IMR-90 (cell line): ENCODE measurements at regions not wholly inside any gene's neighbourhood (a gene's known extent, or its start where the extent isn't known, plus 50 kb on each side); places are given as distances from the start of the nearest gene placed in this dataset.

Experiments
- ATAC-seq: fragments of 200-7000 bp; cut with Tn5 transposase; 2 replicates; pipeline ENCODE4 v1.9.1; 2020; ENCODE audit warnings: low read depth, mild to moderate bottlenecking, moderate library complexity
- BruUV-seq: library from RNA; stranded (reverse); fragments of 400-500 nt; replicated peaks from 2 replicates; lab custom pipeline; 2021; lab: Mats Ljungman, UMichigan
- CTCF ChIA-PET: fragments of 300-600 bp; formaldehyde crosslinking; extraction: SDS; loops from one replicate; lab custom pipeline; 2021; ENCODE audit warnings: antibody characterized with exemption; lab: Yijun Ruan, JAX
- POLR2A ChIA-PET: fragments of 300-600 bp; sonication (Branson Sonifier 250); formaldehyde crosslinking; loops from one replicate; lab custom pipeline; 2022; ENCODE audit warnings: antibody characterized with exemption; ENCODE audit not compliant: unreplicated experiment; lab: Charles Lee
- DNase-seq: peaks from one replicate; pipeline ENCODE4 v3.0.0; 2013
- H2AFZ ChIP-seq: replicated peaks from 2 replicates; pipeline ENCODE3; 2013; ENCODE audit warnings: low read length, mild to moderate bottlenecking; ENCODE audit not compliant: poor library complexity
- H2AK5ac ChIP-seq: 2 replicates; pipeline ENCODE4 v1.6.1; 2013; ENCODE audit warnings: low read depth, low read length, inconsistent platforms
- H2AK9ac ChIP-seq: replicated peaks from 2 replicates; pipeline ENCODE3; 2013; ENCODE audit warnings: mild to moderate bottlenecking, low read depth, low read length, moderate library complexity; ENCODE audit not compliant: poor library complexity
- H2BK120ac ChIP-seq: 2 replicates; pipeline ENCODE4 v1.6.1; 2013; ENCODE audit warnings: low read depth, low read length, inconsistent platforms
- H2BK15ac ChIP-seq: 3 replicates; pipeline ENCODE4 v1.6.1; 2013; ENCODE audit warnings: low read depth, low read length, inconsistent platforms
- H2BK20ac ChIP-seq: 2 replicates; pipeline ENCODE4 v1.6.1; 2013; ENCODE audit warnings: low read depth, mild to moderate bottlenecking, inconsistent platforms, low read length, moderate library complexity
- H2BK5ac ChIP-seq: 2 replicates; pipeline ENCODE4 v1.6.1; 2013; ENCODE audit warnings: mild to moderate bottlenecking, low read depth, low read length, inconsistent platforms; ENCODE audit not compliant: poor library complexity, severe bottlenecking
- H3K14ac ChIP-seq: replicated peaks from 2 replicates; pipeline ENCODE4 v1.6.1; 2013; ENCODE audit warnings: low read depth, low read length, inconsistent platforms
- H3K18ac ChIP-seq: 2 replicates; pipeline ENCODE4 v1.6.1; 2013; ENCODE audit warnings: low read depth, low read length, control low read depth
- H3K23ac ChIP-seq: 2 replicates; pipeline ENCODE4 v1.6.1; 2013; ENCODE audit warnings: low read depth, low read length, inconsistent platforms
- H3K27ac ChIP-seq: 2 replicates; pipeline ENCODE4 v1.5.1; 2013; ENCODE audit warnings: mild to moderate bottlenecking, control low read depth, low read length; ENCODE audit not compliant: insufficient read depth
- H3K27me3 ChIP-seq: 2 replicates; pipeline ENCODE4 v1.6.1; 2013; ENCODE audit warnings: low read length; ENCODE audit not compliant: control insufficient read depth, insufficient read depth
- H3K36me3 ChIP-seq: 2 replicates; pipeline ENCODE4 v1.6.1; 2013; ENCODE audit warnings: low read length, mixed read lengths; ENCODE audit not compliant: control insufficient read depth, insufficient read depth
- H3K4ac ChIP-seq: 2 replicates; pipeline ENCODE4 v1.6.1; 2013; ENCODE audit warnings: low read depth, low read length, inconsistent platforms
- H3K4me1 ChIP-seq: 2 replicates; pipeline ENCODE4 v1.6.1; 2013; ENCODE audit warnings: low read length, mixed read lengths; ENCODE audit not compliant: control insufficient read depth, insufficient read depth
- H3K4me2 ChIP-seq: 2 replicates; pipeline ENCODE4 v1.6.1; 2013; ENCODE audit warnings: low read depth, mild to moderate bottlenecking, control low read depth, low read length, moderate library complexity
- H3K4me3 ChIP-seq: 2 replicates; pipeline ENCODE4 v1.5.1; 2013; ENCODE audit warnings: low read depth, mild to moderate bottlenecking, control low read depth, low read length, moderate library complexity; ENCODE audit not compliant: insufficient read depth
- H3K56ac ChIP-seq: 2 replicates; pipeline ENCODE4 v1.6.1; 2013; ENCODE audit warnings: low read length, inconsistent platforms; ENCODE audit not compliant: insufficient read depth; ENCODE audit errors: extremely low read depth
- H3K79me1 ChIP-seq, 2 experiments: 2 replicates each; pipeline ENCODE4 v1.6.1; 2013; ENCODE audit warnings: low read length in 2 of 2, inconsistent platforms in 1 of 2, low read depth in 1 of 2
- H3K9ac ChIP-seq: 2 replicates; pipeline ENCODE4 v1.6.1; 2013; ENCODE audit warnings: low read depth, low read length, control low read depth
- H3K9me1 ChIP-seq: 2 replicates; pipeline ENCODE4 v1.6.1; 2013; ENCODE audit warnings: low read length, inconsistent platforms; ENCODE audit not compliant: insufficient read depth
- H3K9me3 ChIP-seq: 2 replicates; pipeline ENCODE4 v1.6.1; 2013; ENCODE audit warnings: low read length; ENCODE audit not compliant: control insufficient read depth, insufficient read depth
- H4K20me1 ChIP-seq: 2 replicates; pipeline ENCODE4 v1.6.1; 2013; ENCODE audit warnings: low read length, inconsistent platforms; ENCODE audit not compliant: insufficient read depth
- H4K5ac ChIP-seq: 2 replicates; pipeline ENCODE4 v1.6.1; 2013; ENCODE audit warnings: mild to moderate bottlenecking, low read depth, low read length, control low read depth
- H4K8ac ChIP-seq, 2 experiments: 2 replicates each; pipeline ENCODE4 v1.6.1; 2013; ENCODE audit warnings: low read depth in 2 of 2, low read length in 2 of 2, control low read depth in 1 of 2, inconsistent platforms in 1 of 2
- H4K91ac ChIP-seq: 2 replicates; pipeline ENCODE4 v1.6.1; 2013; ENCODE audit warnings: low read depth, low read length, inconsistent platforms; ENCODE audit not compliant: insufficient read depth
- BHLHE40 ChIP-seq: fragments of 150-350 bp; IDR thresholded peaks from 2 replicates; pipeline ENCODE4 v1.6.1; 2016; ENCODE audit warnings: mild to moderate bottlenecking, low read depth, low read length
- CEBPB ChIP-seq: IDR thresholded peaks from 2 replicates; pipeline ENCODE4 v1.6.1; 2012; ENCODE audit warnings: low read depth, low read length, improper control_type of control experiment
- CHD1 ChIP-seq: IDR thresholded peaks from 2 replicates; pipeline ENCODE4 v1.6.1; 2012; ENCODE audit warnings: low read depth, low read length, improper control_type of control experiment
- ELK1 ChIP-seq: fragments of 150-350 bp; IDR thresholded peaks from 2 replicates; pipeline ENCODE4 v1.6.1; 2016; ENCODE audit warnings: low read depth, mild to moderate bottlenecking, low read length, moderate library complexity, borderline replicate concordance
- FOS ChIP-seq: fragments of 150-350 bp; IDR thresholded peaks from 2 replicates; pipeline ENCODE4 v1.6.1; 2016; ENCODE audit warnings: low read depth, low read length
- MAFK ChIP-seq: IDR thresholded peaks from 2 replicates; pipeline ENCODE4 v1.6.1; 2012; ENCODE audit warnings: low read depth, low read length, improper control_type of control experiment
- MAZ ChIP-seq: IDR thresholded peaks from 2 replicates; pipeline ENCODE4 v1.6.1; 2012; ENCODE audit warnings: low read depth, mild to moderate bottlenecking, low read length, improper control_type of control experiment, moderate library complexity, borderline replicate concordance
- MXI1 ChIP-seq: IDR thresholded peaks from 2 replicates; pipeline ENCODE4 v1.6.1; 2012; ENCODE audit warnings: low read depth, mild to moderate bottlenecking, low read length, moderate library complexity, borderline replicate concordance
- NFE2L2 ChIP-seq: fragments of 150-350 bp; IDR thresholded peaks from 2 replicates; pipeline ENCODE4 v1.6.1; 2016; ENCODE audit warnings: low read depth, mild to moderate bottlenecking, low read length
- POLR2A ChIP-seq: IDR thresholded peaks from 2 replicates; pipeline ENCODE4 v1.6.1; 2012; ENCODE audit warnings: mild to moderate bottlenecking, low read depth, low read length
- RAD21 ChIP-seq: IDR thresholded peaks from 2 replicates; pipeline ENCODE4 v1.6.1; 2012; ENCODE audit warnings: low read length, improper control_type of control experiment
- RCOR1 ChIP-seq: IDR thresholded peaks from 2 replicates; pipeline ENCODE4 v1.6.1; 2012; ENCODE audit warnings: mild to moderate bottlenecking, low read length, improper control_type of control experiment; ENCODE audit not compliant: insufficient replicate concordance
- RFX5 ChIP-seq: IDR thresholded peaks from 2 replicates; pipeline ENCODE4 v1.8.0; 2012; ENCODE audit warnings: low read depth, mild to moderate bottlenecking, low read length, moderate library complexity
- SMC3 ChIP-seq: fragments of 150-350 bp; IDR thresholded peaks from 2 replicates; pipeline ENCODE4 v1.6.1; 2016; ENCODE audit warnings: low read depth, mild to moderate bottlenecking, antibody characterized with exemption, low read length, moderate library complexity
- USF2 ChIP-seq: fragments of 150-350 bp; IDR thresholded peaks from 2 replicates; pipeline ENCODE4 v1.6.1; 2017; ENCODE audit warnings: mild to moderate bottlenecking, antibody characterized with exemption, low read length, low read depth
- WGBS, 2 experiments: methylation state at CpG; one replicate each; pipeline versions ENCODE4 v1.1.5 to v1.1.7; 2013; ENCODE audit warnings: missing lambda C conversion rate in 2 of 2; ENCODE audit not compliant: insufficient read length in 1 of 2; ENCODE audit errors: extremely low coverage in 2 of 2; 5-methylcytosine and 5-hydroxymethylcytosine counted together
- dilution Hi-C: fragments of 300-500 bp; cut with HindIII; formaldehyde crosslinking; loops from one replicate; pipeline ENCODE4 v1.14.3; 2018; ENCODE audit warnings: low sequenced_read_pairs; ENCODE audit not compliant: unreplicated experiment
- in situ Hi-C: fragments of 300-500 bp; cut with MboI; formaldehyde crosslinking; loops from 3 replicates; pipeline ENCODE4 v1.14.3; 2019; ENCODE audit warnings: low sequenced_read_pairs, inconsistent platforms, mixed read lengths
- intact Hi-C: fragments of 100-400 bp; cut with micrococcal nuclease; formaldehyde crosslinking; loops from 2 replicates; pipeline ENCODE4 v1.10.0; 2022
- TF ChIP-seq, protein P1 (sequence below): conservative IDR thresholded peaks from 2 replicates; pipeline ENCODE4 v1.5.1; 2012; ENCODE audit warnings: mild to moderate bottlenecking, low read depth, low read length, improper control_type of control experiment

GRCh38 chr14:36070720-36071043, 105.8 kb downstream of the PTCSC3 start:
- ATAC-seq, result no peak
- ChIA-PET POLR2A (no interaction called here), CTCF (interaction anchor here (0.6 to 2.8 kb wide), 19 partner anchors 8 to 1762 kb away, joined by 3 to 29 read pairs (median 5); partner anchors contain the start of gene MBIP)
- no peak overlapping the region for H4K91ac ChIP-seq
- no peak overlapping the region for H2BK5ac ChIP-seq
- H3K4me1 ChIP-seq, result no peaks in the 10 kb centered on the region
- H3K36me3 ChIP-seq, result no peaks in the 10 kb centered on the region
- H2BK20ac ChIP-seq, result no peak overlapping the region
- no peak overlapping the region for H2BK15ac ChIP-seq
- H2BK120ac ChIP-seq, result no peak overlapping the region
- no peak overlapping the region for H2AK5ac ChIP-seq
- H2AK9ac ChIP-seq, result no peak overlapping the region
- H3K27ac ChIP-seq, result no peak overlapping the region
- BruUV-seq, result no TSS peak
- H2AFZ ChIP-seq, result no peak overlapping the region
- DNase-seq, result no peak
- H3K4me2 ChIP-seq, result no peak overlapping the region
- dilution Hi-C loops, result no loop called here
- H4K8ac ChIP-seq, result no peak overlapping the region
- peaks cover 17% of the 10 kb centered on the region for H3K27me3 ChIP-seq
- no peak overlapping the region for H4K5ac ChIP-seq
- no peaks in the 10 kb centered on the region for H3K79me1 ChIP-seq
- H3K9me1 ChIP-seq, result no peaks in the 10 kb centered on the region
- no peak overlapping the region for H3K18ac ChIP-seq
- H3K4me3 ChIP-seq, result no peak overlapping the region
- H3K14ac ChIP-seq, result no peak overlapping the region
- H3K56ac ChIP-seq, result no peak overlapping the region
- in situ Hi-C loops, result loop anchor here (5.0 kb wide), 1 partner anchor 307 kb away; no protein-coding TSS in a partner anchor
- TF ChIP-seq RCOR1, result no peak
- no peak for TF ChIP-seq POLR2A
- no peak for TF ChIP-seq ELK1
- no peak for TF ChIP-seq MXI1
- TF ChIP-seq CEBPB, result no peak
- TF ChIP-seq, protein P1, sequence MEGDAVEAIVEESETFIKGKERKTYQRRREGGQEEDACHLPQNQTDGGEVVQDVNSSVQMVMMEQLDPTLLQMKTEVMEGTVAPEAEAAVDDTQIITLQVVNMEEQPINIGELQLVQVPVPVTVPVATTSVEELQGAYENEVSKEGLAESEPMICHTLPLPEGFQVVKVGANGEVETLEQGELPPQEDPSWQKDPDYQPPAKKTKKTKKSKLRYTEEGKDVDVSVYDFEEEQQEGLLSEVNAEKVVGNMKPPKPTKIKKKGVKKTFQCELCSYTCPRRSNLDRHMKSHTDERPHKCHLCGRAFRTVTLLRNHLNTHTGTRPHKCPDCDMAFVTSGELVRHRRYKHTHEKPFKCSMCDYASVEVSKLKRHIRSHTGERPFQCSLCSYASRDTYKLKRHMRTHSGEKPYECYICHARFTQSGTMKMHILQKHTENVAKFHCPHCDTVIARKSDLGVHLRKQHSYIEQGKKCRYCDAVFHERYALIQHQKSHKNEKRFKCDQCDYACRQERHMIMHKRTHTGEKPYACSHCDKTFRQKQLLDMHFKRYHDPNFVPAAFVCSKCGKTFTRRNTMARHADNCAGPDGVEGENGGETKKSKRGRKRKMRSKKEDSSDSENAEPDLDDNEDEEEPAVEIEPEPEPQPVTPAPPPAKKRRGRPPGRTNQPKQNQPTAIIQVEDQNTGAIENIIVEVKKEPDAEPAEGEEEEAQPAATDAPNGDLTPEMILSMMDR, result no peak
- TF ChIP-seq USF2, result no peak
- TF ChIP-seq BHLHE40, result no peak
- no peak for TF ChIP-seq FOS
- no peak for TF ChIP-seq NFE2L2
- no peak for TF ChIP-seq CHD1
- no peak for TF ChIP-seq SMC3
- no peak for TF ChIP-seq RFX5
- no peak for TF ChIP-seq MAZ
- TF ChIP-seq MAFK, result no peak
- TF ChIP-seq RAD21, result no peak
- no peak overlapping the region for H3K23ac ChIP-seq
- intact Hi-C loops, result loop anchor here (1.0 to 5.0 kb wide), 4 partner anchors 188 to 487 kb away; partner anchors contain the start of gene MBIP
- no peaks in the 10 kb centered on the region for H4K20me1 ChIP-seq
- H3K9me3 ChIP-seq, result no peaks in the 10 kb centered on the region
- no peak overlapping the region for H3K4ac ChIP-seq
- WGBS, 2 experiments, result no CpG with 5 or more reads among the region's 4 CpGs
- H3K9ac ChIP-seq, result no peak overlapping the region
